NCI-H2196 (cell line): ENCODE measurements at regions not wholly inside any gene's neighbourhood (a gene's known extent, or its start where the extent isn't known, plus 50 kb on each side); places are given as distances from the start of the nearest gene placed in this dataset.
"Not testable (repeated sequence)": the region's sequence is repeated elsewhere in the genome, so short reads cannot be mapped to it uniquely, and the experiment has no call there.

Experiments used
- DNase-seq: peaks from one replicate; lab custom pipeline; 2025; ENCODE audit not compliant: unreplicated experiment; lab: John Stamatoyannopoulos, UW

DNA sequence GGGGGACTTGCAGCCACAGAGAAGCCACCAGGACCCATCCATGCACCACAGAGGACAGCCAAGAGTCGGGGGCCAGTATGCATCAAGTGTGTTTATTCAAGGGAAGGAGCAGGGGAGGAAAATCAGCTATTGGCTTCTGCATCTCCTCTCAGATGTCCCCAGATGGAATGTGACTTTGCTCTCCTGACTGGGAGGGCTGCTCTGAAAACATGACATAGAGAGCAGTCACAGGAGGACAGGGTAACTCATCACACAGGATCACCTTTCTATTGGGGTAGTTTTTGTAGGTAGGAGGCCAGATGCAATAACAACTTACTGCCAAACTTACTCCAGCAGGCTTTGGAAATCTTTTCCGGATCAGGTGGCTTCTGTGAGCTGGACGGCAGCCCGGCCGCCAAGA, 121.0 kb upstream of the OPCML start:
- DNase-seq = no peak

DNA sequence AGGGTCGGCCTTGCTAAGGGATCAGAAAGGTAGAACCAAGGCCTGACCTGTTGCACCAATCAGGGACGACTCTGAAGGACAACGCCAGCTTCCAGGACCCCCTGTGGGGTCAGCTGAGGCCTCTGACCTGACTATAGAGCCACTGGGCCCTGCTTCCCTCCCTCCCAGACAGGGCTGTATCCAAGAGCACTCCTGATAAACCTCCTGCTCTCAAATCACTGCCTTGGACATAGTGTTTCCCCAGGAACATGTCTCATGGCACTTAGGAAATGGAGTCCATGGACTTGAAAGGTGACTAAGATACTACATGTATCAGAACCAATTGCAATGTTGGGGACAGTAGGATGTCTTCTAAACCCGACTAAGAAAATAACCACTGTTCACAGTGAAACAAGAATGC, 117.8 kb upstream of the OPCML start:
- DNase-seq = no peak

DNA sequence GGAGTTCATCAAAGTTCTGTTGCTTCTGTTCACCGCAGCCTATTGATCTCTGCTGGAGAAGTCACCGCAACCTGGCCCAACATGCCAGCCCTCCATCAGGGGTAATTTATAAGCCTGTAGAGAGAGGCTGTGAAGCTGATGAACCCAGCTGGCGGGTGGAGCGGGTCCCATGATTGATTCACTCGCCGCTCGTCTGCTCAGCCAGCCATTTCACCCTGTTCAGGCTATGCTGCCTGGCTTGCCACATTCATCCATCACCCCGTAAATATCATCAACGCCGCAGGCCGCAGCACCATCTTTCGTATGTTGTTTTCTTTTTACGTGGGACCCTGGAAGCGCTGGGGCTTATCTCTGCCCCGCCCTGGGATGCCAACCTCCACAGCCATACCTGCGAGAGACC, 116.7 kb upstream of the OPCML start:
- DNase-seq = no peak

DNA sequence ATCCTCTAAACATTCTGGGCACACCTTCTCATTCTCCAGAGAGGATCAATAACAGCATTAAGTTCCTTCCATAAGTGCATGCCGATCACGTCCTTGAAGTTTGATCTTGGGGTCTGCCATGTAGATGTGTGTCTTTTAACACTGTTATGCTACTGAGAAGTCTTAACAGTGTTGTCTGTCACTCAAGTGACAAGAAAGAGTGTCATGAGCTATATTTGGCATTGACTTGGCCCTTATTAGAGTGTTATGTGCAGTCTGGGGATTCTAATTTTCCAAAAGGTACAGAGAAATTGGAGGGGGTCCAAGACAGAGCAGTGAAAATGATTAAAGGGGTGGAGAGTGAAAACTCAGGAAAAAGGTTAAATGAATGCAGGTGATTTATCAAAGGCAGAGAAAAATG, 107.1 kb upstream of the OPCML start:
- no peak for DNase-seq

DNA sequence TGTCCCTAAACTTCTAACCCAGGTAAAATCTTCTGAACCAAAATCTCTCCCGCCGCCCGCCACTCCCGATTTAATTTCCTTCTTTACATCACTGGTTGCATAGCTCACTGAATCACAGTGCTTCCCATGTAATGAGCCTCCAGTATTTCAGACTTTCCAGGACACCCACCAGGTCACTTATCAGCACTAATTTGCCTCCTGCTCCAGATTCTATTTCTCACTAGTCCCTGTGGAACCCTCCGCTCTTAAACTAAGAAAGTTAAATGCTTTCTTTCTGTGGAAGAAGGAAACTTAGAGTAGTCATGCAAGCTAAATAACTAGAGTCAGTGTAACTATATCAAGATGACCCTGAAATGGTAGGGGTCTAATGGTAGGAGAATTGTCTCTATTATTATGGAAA, 106.6 kb upstream of the OPCML start:
- DNase-seq = no peak

DNA sequence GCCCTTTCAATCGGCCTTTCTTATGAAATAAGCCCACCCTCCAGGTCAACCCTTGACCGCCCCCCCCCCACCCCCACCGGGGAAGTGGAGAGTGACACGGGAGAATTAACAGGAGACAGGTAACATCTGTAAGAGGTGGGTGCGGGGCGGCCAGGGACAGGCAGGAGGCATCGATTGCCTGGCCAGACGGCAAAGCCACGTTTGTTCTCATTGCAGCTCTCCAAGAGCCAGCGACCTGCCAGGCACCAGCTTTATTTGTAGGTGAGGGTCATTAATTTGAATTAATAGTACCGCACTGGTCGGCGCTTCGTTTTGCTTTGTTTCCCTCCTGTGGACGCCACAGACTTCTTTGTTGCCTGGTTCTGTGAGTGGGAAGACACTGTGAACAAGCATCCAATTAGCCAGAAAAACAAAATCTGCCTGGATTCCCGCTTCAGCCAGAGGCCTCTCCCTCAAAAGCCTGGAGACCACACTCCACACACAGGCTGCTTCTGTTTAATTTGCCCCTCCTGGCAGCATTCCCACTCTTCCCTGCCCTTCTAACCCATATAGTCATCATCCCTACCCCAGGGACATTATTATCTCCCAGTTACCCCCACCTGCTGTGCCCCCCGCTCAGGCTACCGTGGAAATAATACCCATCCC, 104.5 kb upstream of the OPCML start:
- DNase-seq = no peak

DNA sequence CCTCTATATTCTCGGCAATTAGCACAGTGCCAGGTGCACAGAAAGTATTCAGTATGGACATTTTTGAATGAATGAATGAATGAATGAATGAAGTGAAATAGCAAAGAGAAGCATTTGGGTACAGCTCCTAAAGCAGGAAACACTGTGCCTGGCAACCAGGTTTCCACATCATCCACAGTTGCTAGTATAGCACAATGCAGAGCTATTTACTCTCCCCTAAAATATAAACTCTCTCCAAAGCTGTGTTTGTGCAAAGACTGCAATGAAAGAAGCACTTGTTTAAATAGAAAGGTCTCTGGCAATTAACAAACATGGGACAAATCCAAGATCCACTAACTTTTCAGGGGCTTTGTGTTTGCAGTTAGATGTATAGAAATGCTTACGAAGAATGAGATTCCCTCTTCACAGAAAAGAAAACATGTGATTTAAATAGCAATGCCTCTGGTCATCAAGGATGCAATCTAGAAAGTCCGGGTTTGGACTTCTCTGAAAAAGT, 103.0 kb upstream of the OPCML start:
- DNase-seq = no peak

DNA sequence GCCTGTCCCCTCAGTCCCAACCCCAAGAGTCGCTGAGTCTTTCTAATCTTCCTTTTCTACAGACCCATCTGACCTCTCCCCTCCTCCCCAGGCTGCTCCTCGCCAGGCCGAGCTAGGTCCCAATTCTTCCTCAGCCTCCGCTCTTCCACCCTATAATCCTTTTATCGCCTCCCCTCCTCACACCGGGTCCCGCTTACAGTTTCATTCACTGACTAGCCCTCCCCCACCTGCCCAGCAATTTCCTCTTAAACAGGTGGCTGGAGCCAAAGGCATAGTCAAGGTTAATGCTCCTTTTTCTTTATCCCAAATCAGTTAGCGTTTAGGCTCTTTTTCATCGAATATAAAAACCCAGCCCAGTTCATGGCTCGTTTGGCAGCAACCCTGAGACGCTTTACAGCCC, 96.1 kb upstream of the OPCML start:
- DNase-seq = not testable (repeated sequence)

DNA sequence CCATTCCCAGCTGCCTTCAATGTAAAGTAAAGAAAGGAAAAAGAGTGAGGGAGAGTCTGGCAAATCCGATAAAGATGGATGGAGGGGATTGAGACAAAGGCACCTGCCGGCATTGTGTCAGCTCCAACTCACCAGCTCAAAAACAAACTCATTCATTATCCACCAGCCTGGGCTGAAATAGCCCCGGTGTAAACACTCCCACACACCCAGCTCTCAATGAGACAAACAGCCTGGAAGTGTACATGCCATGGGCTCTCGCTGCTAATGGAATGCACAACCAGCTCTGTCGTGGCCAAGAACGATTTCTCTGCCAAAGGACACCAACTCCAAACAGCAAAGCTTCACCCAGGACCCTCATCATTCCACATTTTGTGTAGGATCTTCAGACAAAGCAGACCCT, 89.3 kb upstream of the OPCML start:
- DNase-seq = no peak

DNA sequence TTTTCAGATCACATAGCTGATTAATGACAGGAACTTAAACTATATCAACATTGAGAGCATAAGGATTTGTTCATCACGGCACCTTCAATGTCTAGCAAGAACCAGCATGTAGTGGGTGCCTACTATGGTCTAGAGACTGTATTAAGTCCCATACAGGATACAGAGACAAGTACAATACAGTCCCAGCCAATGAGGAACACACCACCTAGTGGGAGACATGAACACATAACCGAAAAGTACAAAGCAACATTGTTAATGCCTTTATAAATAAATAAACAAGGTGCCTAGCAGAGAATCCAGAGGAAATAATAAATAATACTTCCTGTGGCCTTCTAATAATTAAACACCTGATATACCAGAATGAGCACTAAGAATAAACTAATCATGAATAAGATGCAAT, 87.7 kb upstream of the OPCML start:
- no peak for DNase-seq

DNA sequence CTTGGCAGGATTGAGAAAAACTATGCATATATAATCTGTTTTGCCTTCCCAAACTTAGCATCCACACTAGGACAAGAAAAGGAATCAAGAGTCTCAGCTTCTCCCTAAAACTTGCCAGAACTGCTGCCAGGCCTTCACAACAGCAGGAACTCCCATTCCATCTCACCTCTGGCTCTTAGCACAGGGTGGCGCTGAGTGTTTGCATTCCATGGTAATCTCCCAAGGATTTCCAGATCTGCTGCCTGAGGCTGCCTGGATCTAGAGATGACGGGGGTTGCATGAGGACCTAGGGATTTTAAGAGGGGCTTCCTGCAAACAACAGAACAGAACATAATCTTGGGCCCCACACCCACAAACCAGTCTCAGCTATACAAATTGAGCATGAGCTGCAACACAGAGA, 87.1 kb upstream of the OPCML start:
- DNase-seq = no peak

DNA sequence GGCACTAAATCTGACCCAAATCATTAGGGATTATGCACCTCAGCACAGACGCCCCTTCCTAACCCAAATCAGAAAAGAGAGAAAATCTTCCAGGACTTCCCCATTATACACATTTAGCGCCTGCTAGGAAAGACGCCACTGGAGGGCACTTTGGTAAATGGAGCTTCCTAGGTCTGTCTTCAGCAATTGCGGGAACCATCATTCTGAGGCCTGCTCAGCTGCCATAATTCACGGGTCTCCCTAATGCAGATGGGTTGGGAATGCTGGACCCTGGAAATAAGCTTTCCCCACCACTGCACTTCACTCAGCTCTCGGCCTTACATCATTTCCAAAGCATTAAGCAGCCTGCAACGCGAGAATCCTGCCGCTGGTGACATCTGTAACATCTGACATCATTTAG, 86.2 kb upstream of the OPCML start:
- no peak for DNase-seq

DNA sequence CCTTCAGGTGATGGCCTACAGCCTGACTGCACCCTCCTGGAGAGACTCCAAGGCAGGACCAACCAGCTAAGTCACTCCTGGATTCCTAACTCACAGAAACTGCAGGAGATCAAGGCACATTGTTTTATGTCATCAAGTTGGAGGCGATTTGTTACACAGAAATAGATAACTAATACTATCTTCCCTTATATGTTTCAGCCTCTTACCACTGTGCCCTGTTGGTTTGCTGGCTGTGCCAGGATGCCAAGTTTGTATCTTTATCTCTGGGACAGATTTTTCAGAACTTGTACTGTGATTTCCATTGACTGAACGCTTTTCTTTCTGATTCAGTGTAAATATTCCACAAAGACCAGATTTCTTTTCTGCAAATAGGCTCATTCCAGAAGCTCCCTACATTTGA, 76.2 kb upstream of the OPCML start:
- no peak for DNase-seq

DNA sequence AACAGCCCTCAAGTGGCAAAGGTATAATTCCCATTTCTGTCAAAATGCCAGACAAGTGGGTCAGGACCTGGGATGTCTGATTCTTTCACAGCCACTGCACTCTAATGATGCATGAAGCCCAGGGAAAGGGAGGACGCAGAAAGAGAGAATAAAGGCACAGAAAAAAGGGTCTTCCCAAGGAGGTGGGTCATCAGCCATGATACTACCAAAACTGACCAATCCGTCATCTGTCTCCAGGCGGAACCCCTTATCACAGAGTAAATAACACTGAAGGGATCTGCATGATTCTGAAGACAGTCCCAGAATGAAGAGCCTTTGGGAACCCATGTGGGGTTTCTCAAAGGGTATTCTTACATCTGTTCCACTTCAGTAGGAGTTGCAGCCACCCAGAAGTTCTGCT, 73.8 kb upstream of the OPCML start:
- DNase-seq = no peak

DNA sequence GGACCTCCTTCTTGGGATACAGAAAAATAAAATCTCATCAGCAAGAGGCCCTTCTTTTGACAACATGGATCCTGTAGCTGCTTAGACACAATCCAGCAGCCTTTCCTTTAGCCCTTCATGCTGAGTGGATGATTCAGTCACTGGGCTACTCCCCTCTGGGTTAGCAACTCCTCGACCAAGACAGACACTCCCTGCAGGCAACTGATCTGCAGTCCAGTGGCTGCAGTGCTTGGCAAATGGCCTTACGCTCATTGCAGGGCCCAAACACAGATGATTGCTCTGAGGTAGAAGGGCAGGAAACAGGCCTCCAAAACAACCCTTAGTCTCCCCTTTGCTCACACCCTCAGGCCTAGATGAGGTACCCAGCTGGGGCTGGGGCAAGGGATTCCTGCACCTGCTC, 73.2 kb upstream of the OPCML start:
- no peak for DNase-seq

DNA sequence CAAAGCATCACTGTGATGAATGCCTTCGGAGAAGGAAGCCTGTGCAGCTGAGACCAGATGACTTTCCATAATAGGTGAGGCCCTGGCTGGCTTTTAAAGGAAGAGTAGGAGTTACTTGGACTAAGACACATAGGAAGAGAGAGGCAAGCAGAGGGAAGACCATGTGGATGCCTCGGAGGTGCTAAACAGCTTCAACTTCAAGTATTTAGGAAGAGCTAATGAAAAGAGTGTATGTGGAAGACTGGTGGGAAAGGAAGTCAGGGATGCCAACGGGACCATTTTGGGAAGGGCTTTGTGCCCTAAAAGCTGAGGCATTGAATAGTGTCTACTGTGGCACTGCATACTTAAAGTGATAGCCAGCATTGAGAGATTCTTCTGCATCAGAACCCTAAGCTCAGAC, 69.3 kb upstream of the OPCML start:
- no peak for DNase-seq

DNA sequence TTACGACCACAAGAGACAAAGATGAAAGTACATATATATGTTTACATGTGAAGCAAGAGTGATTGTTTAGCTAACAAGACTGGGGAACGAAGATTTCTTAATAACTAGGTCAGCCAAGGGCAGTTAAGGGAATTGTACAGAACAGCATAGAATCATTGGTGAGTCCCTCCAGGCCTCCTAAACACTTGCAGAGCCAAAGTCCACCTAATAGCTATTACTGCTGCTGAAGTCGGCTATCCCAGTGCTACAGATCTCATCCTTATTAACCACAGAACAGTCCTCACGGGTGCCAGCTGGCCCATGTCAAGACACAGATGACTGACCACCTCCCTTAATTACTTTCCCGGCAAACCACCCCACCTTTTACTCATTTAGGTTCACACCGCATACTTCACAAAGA, 68.5 kb upstream of the OPCML start:
- DNase-seq = no peak

DNA sequence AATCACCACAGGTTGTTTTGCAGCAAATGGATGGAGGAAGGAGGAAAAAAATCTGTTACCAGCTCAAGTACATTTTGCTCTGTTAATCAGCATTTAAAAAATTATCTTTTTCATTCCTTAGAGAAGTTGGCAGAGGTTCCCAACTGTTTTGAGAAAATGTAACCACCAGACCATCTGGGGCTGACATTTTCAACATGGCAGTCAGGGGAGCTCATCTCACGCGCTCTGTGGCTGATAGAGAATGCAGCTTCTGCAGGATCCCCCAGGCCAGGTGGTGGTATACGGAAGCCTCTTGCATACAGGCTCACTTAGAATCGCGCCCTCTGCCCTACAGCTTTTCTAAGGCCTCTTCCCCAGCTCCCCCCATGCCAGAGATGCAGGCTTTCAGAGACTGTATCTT, 68.0 kb upstream of the OPCML start:
- no peak for DNase-seq

DNA sequence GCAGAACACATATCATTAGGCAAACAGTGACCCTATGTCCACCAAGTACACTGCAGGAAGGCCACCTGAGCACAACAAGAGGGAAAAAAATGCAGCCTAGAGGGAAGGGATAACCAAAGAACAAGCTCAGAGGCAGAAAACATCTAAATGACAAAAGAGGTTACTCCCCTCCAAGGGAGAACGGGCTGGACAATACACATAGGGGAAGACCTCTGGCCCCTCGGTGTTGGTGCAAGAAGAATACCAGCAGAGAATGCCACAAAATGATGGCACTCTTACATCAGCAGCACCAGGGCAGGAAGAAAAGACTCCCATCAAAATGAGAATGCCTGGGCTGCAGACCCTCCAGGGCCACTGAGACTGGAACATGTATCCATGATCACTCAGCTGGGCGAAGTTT, 66.6 kb upstream of the OPCML start:
- no peak for DNase-seq

DNA sequence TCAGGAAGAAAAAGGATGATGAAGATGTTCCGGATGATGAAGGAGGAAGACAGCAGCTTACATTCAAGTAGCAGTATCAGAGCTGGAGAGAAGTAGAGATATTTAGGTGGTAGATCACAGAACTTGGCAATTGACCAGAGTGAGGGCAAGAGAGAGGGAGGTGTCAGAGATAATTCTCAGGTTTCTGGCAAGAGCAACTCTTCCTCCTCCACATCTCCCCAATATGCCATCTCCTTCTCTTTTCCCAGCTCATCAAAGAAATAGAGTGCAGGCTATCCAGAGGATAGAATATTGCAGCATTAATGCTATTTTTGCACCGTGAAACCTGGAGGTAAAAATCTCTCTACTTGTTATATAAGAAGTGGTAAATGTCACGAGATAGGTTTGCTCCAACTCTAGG, 64.9 kb upstream of the OPCML start:
- no peak for DNase-seq

DNA sequence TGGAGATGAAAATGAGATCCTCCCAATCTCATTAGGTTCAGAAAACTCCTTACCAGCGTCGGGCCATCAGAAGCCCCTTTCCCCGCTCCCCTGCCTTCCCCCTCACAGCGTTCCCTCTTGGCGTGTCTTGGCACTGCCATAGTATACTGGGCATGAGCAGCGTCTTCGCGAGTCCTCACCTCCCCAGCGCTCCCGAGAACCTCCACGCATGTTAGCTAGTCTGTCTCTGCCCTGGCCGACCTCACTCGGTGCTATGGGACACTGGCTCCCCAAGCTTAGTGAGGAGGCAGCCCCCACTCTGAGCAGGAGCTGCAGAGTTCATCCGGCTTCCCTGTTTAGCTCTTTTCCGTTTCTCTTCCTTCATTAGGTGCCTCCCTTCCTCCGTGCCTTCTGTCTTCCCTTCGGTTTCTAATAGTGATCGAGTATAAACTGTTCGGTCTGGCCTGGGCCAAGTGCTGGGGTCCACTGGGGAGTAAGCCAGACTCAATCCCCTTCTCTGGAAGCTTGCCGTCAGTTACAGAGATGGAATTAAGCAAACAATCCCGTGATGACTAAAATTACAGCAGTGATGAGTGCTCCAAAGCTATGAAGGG, 63.8 kb upstream of the OPCML start:
- no peak for DNase-seq

DNA sequence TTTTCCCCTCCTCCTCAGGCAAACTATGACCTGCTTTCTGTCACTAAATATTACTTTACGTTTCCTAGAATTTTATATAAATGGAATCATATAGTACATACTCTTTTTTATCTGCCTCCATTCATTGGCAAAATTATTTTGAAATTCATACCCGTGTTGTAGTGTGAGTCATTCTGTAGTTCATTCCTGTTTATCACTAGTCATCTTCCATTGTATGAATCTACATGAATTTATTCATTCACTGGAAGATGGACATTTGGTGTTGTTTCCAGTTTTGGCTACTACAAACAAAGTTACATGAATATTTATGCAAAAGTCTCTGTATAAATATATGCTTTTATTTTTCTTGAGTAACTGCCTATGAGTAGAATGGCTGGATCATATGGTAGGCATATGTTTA, 60.7 kb upstream of the OPCML start:
- no peak for DNase-seq

DNA sequence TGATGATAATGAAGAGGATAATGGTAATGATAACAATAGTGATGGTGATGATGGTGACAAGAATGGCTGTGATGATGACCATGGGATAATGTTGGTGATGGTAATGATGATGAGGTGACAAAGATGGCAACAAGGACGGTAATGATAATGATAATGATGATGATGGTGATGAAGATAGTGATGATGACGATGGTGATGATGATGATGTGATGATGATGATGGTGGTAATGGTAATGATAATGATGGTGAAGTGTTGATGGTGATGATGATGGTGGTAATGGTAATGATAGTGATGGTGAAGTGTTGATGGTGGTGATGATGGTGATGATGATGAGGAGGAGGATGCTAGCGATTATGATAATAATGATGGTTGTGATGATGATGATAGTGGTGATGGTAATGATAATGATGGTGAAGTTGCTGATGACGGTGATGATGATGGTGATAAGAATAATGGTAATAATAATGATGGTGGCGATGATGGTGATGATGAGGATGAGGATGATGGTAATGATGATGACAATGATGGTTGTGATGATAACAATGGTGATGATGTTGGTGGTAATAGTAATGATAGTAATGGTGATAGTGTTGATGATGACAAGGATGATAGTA, 54.7 kb upstream of the OPCML start:
- DNase-seq = no peak
